Erythroblast (primary cell): ENCODE measurements at regions not wholly inside any gene's neighbourhood (a gene's known extent, or its start where the extent isn't known, plus 50 kb on each side); places are given as distances from the start of the nearest gene placed in this dataset.

Experiments used
- GATA1 ChIP-seq: IDR thresholded peaks from 2 replicates; pipeline ENCODE4 v1.6.1; 2011; ENCODE audit warnings: low read depth, mild to moderate bottlenecking, control low read depth, low read length, moderate library complexity
- POLR2A ChIP-seq: IDR thresholded peaks from 2 replicates; pipeline ENCODE4 v1.6.1; 2011; ENCODE audit warnings: mild to moderate bottlenecking, low read length

GRCh38 chr4:152225680-152226079, 310.2 kb downstream of the FBXW7 start:
- no peak for TF ChIP-seq POLR2A
- TF ChIP-seq GATA1, result no peak
